Testis (tissue), 2 donors: ENCODE measurements at regions not wholly inside any gene's neighbourhood (a gene's known extent, or its start where the extent isn't known, plus 50 kb on each side); places are given as distances from the start of the nearest gene placed in this dataset.

Experiments
- DNase-seq: peaks from one replicate; pipeline ENCODE4 v3.0.0-alpha.2; 2019
- H3K27ac ChIP-seq, 2 donors: fragments of 200-600 bp; sonication (generic); one replicate each; pipeline ENCODE4 v1.5.1; 2019
- H3K27me3 ChIP-seq: fragments of 200-600 bp; sonication (generic); one replicate; pipeline ENCODE4 v1.5.1; 2019
- H3K36me3 ChIP-seq: fragments of 200-600 bp; sonication (generic); one replicate; pipeline ENCODE4 v1.5.1; 2017; ENCODE audit warnings: low read depth; ENCODE audit errors: missing control alignments
- H3K4me1 ChIP-seq: fragments of 200-600 bp; sonication (generic); one replicate; pipeline ENCODE4 v1.5.1; 2019
- H3K4me3 ChIP-seq, 2 donors: fragments of 200-600 bp; sonication (generic); one replicate each; pipeline ENCODE4 v1.5.1; 2017 to 2019
- H3K9me3 ChIP-seq: fragments of 200-600 bp; sonication (generic); one replicate; pipeline ENCODE4 v1.5.1; 2017
- CTCF ChIP-seq, 3 experiments: fragments of 450-650 bp in 2 of 3; fragments of 200-600 bp in 1 of 3; sonication (generic) in 1 of 3; IDR thresholded peaks; one replicate each; pipeline ENCODE4 v1.5.1; 2016 to 2019; ENCODE audit warnings: antibody characterized with exemption in 3 of 3, mild to moderate bottlenecking in 2 of 3, moderate library complexity in 1 of 3
- POLR2A ChIP-seq: fragments of 450-650 bp; IDR thresholded peaks from one replicate; pipeline ENCODE4 v1.6.1; 2017; ENCODE audit warnings: antibody characterized with exemption, mild to moderate bottlenecking, moderate library complexity
- WGBS, 2 donors: methylation state at CpG; one replicate each; pipeline ENCODE4 v1.1.5; 2018; 5-methylcytosine and 5-hydroxymethylcytosine counted together
- intact Hi-C: fragments of 100-400 bp; cut with DNase I; formaldehyde crosslinking; loops from one replicate; pipeline ENCODE4 v1.15.1; 2023; ENCODE audit warnings: low total_unique reads

GRCh38 chr4:27234306-27234899 is 373.8 kb downstream of the STIM2 start:
- H3K9me3 ChIP-seq: no peaks in the 10 kb centered on the region
- WGBS, 2 donors: 64 to 81% methylated on average over 6 of the region's 6 CpGs
- intact Hi-C loops: no loop called here
- no peak for TF ChIP-seq CTCF (IDR thresholded peaks at IDR 0.05)
- no peak for TF ChIP-seq POLR2A
- H3K27ac ChIP-seq: no peak overlapping the region
- H3K36me3 ChIP-seq: no peaks in the 10 kb centered on the region
- H3K27me3 ChIP-seq: no peaks in the 10 kb centered on the region
- no peak for DNase-seq
- no peak overlapping the region for H3K4me3 ChIP-seq
- H3K4me1 ChIP-seq: no peaks in the 10 kb centered on the region

- TF ChIP-seq CTCF (IDR thresholded peaks at IDR 0.05) (no peak), POLR2A (no peak)
- no peaks in the 10 kb centered on the region for H3K9me3 ChIP-seq
- no peak overlapping the region for H3K27ac ChIP-seq
- no peaks in the 10 kb centered on the region for H3K27me3 ChIP-seq
- intact Hi-C loops: no loop called here
- 86 to 94% methylated on average over 4 of the region's 4 CpGs for WGBS, 2 donors
- H3K4me3 ChIP-seq: no peak overlapping the region
- H3K36me3 ChIP-seq: no peaks in the 10 kb centered on the region
- H3K4me1 ChIP-seq: no peaks in the 10 kb centered on the region
- DNase-seq: no peak
Measured at GRCh38 chr4:27239641-27240040, 379.0 kb downstream of the STIM2 start.

- DNase-seq: no peak
- H3K27ac ChIP-seq: no peak overlapping the region
- no peaks in the 10 kb centered on the region for H3K9me3 ChIP-seq
- H3K27me3 ChIP-seq: no peaks in the 10 kb centered on the region
- no peak for TF ChIP-seq CTCF (IDR thresholded peaks at IDR 0.05)
- TF ChIP-seq POLR2A: no peak
- H3K4me3 ChIP-seq: no peak overlapping the region
- intact Hi-C loops: no loop called here
- no peaks in the 10 kb centered on the region for H3K36me3 ChIP-seq
- no peaks in the 10 kb centered on the region for H3K4me1 ChIP-seq
Measured at GRCh38 chr4:27242217-27242616, 381.6 kb downstream of the STIM2 start.

GRCh38 chr4:27245216-27245615 is 384.6 kb downstream of the STIM2 start:
- no peak overlapping the region for H3K27ac ChIP-seq
- TF ChIP-seq POLR2A: no peak
- no peak for TF ChIP-seq CTCF (IDR thresholded peaks at IDR 0.05)
- H3K27me3 ChIP-seq: no peaks in the 10 kb centered on the region
- no peak overlapping the region for H3K4me3 ChIP-seq
- WGBS, 2 donors: 49 to 79% methylated on average over 1 of the region's 1 CpG
- no peaks in the 10 kb centered on the region for H3K4me1 ChIP-seq
- no peaks in the 10 kb centered on the region for H3K9me3 ChIP-seq
- no peaks in the 10 kb centered on the region for H3K36me3 ChIP-seq
- no peak for DNase-seq
- intact Hi-C loops: no loop called here

GRCh38 chr4:27248829-27249228 is 388.2 kb downstream of the STIM2 start:
- Histone ChIP-seq H3K4me3 (no peak overlapping the region), H3K27me3 (no peaks in the 10 kb centered on the region), H3K27ac (no peak overlapping the region), H3K4me1 (no peaks in the 10 kb centered on the region), H3K36me3 (no peaks in the 10 kb centered on the region), H3K9me3 (no peaks in the 10 kb centered on the region)
- TF ChIP-seq CTCF (IDR thresholded peaks at IDR 0.05) (no peak), POLR2A (no peak)
- intact Hi-C loops: no loop called here
- WGBS, 2 donors: 61 to 63% methylated on average over 2 of the region's 2 CpGs
- no peak for DNase-seq
